WTC11 (cell line): ENCODE measurements at regions not wholly inside any gene's neighbourhood (a gene's known extent, or its start where the extent isn't known, plus 50 kb on each side); places are given as distances from the start of the nearest gene placed in this dataset.
A peak's percentile ranks its signal among the peaks of the same experiment; 100 is the strongest.

Experiments
- ATAC-seq: fragments of 200-7000 bp; cut with Tn5 transposase; 2 replicates; pipeline ENCODE4 v1.10.0; 2021; ENCODE audit warnings: mild to moderate bottlenecking, moderate library complexity
- CTCF ChIA-PET: fragments of 300-600 bp; sonication (Branson Sonifier 250); formaldehyde crosslinking; loops from one replicate; lab custom pipeline; 2021; ENCODE audit warnings: antibody characterized with exemption; lab: Charles Lee
- POLR2A ChIA-PET: fragments of 350-600 bp; sonication (Branson Sonifier 250); formaldehyde crosslinking; loops from one replicate; lab custom pipeline; 2021; ENCODE audit warnings: antibody characterized with exemption; lab: Charles Lee
- DNase-seq: peaks from one replicate; pipeline ENCODE4 v3.0.0; 2021; ENCODE audit warnings: low spot score
- H3K27ac Mint-ChIP-seq: 2 replicates; pipeline ENCODE4 v1.8.0; 2021; ENCODE audit warnings: mixed read lengths
- H3K27me3 Mint-ChIP-seq: 2 replicates; pipeline ENCODE4 v1.8.0; 2021; ENCODE audit warnings: low read depth, mild to moderate bottlenecking, moderate library complexity, mixed read lengths
- H3K36me3 Mint-ChIP-seq: 2 replicates; pipeline ENCODE4 v1.8.0; 2021; ENCODE audit warnings: mixed read lengths
- H3K4me1 Mint-ChIP-seq: 2 replicates; pipeline ENCODE4 v1.8.0; 2022; ENCODE audit warnings: mixed read lengths
- H3K4me3 Mint-ChIP-seq: 2 replicates; pipeline ENCODE4 v1.8.0; 2021; ENCODE audit warnings: mild to moderate bottlenecking, moderate library complexity, mixed read lengths
- H3K9me3 Mint-ChIP-seq: 2 replicates; pipeline ENCODE4 v1.8.0; 2021; ENCODE audit warnings: mixed read lengths
- CREB1 ChIP-seq: sonication (generic); formaldehyde crosslinking; IDR thresholded peaks from 2 replicates; pipeline ENCODE4 v1.8.0; 2023; ENCODE audit warnings: mild to moderate bottlenecking, missing genetic modification reagents
- ERG ChIP-seq: fragments of 250-450 bp; sonication (Bioruptor Pico); IDR thresholded peaks from 2 replicates; pipeline ENCODE4 v1.8.0; 2021; ENCODE audit warnings: mild to moderate bottlenecking
- ETV6 ChIP-seq: sonication (generic); formaldehyde crosslinking; IDR thresholded peaks from 2 replicates; pipeline ENCODE4 v1.8.1; 2022; ENCODE audit warnings: mild to moderate bottlenecking, missing genetic modification reagents
- FOXP4 ChIP-seq: sonication (generic); formaldehyde crosslinking; IDR thresholded peaks from 2 replicates; pipeline ENCODE4 v1.8.0; 2022; ENCODE audit warnings: mild to moderate bottlenecking, missing genetic modification reagents
- GABPB1 ChIP-seq: sonication (generic); formaldehyde crosslinking; IDR thresholded peaks from 2 replicates; pipeline ENCODE4 v1.8.1; 2023; ENCODE audit warnings: mild to moderate bottlenecking, missing genetic modification reagents
- KAT7 ChIP-seq: sonication (generic); formaldehyde crosslinking; IDR thresholded peaks from 2 replicates; pipeline ENCODE4 v1.8.1; 2023; ENCODE audit warnings: missing genetic modification reagents, mild to moderate bottlenecking, borderline replicate concordance
- MLX ChIP-seq: sonication (generic); formaldehyde crosslinking; IDR thresholded peaks from 2 replicates; pipeline ENCODE4 v1.8.1; 2023; ENCODE audit warnings: mild to moderate bottlenecking, missing genetic modification reagents, moderate library complexity
- NFATC4 ChIP-seq: fragments of 250-450 bp; sonication (Bioruptor Pico); IDR thresholded peaks from 2 replicates; pipeline ENCODE4 v1.9.0; 2021; ENCODE audit warnings: mild to moderate bottlenecking
- NFE2L1 ChIP-seq: sonication (generic); formaldehyde crosslinking; IDR thresholded peaks from 2 replicates; pipeline ENCODE4 v1.8.1; 2023; ENCODE audit warnings: missing genetic modification reagents
- NFYB ChIP-seq: sonication (generic); formaldehyde crosslinking; conservative IDR thresholded peaks from 2 replicates; pipeline ENCODE4 v1.8.0; 2022; ENCODE audit warnings: low read depth, missing genetic modification reagents
- NR2C2 ChIP-seq: sonication (generic); formaldehyde crosslinking; IDR thresholded peaks from 2 replicates; pipeline ENCODE4 v1.8.0; 2022; ENCODE audit warnings: mild to moderate bottlenecking, missing genetic modification reagents
- OVOL2 ChIP-seq: fragments of 250-450 bp; sonication (Bioruptor Pico); IDR thresholded peaks from 2 replicates; pipeline ENCODE4 v1.9.0; 2021; ENCODE audit warnings: mild to moderate bottlenecking, borderline replicate concordance
- TEAD1 ChIP-seq: sonication (generic); formaldehyde crosslinking; IDR thresholded peaks from 2 replicates; pipeline ENCODE4 v1.8.0; 2022; ENCODE audit warnings: mild to moderate bottlenecking, missing genetic modification reagents
- USF2 ChIP-seq: sonication (generic); formaldehyde crosslinking; IDR thresholded peaks from 2 replicates; pipeline ENCODE4 v1.8.1; 2023; ENCODE audit warnings: mild to moderate bottlenecking, missing genetic modification reagents, moderate library complexity
- ZBTB43 ChIP-seq: sonication (generic); formaldehyde crosslinking; IDR thresholded peaks from 2 replicates; pipeline ENCODE4 v1.8.1; 2023; ENCODE audit warnings: mild to moderate bottlenecking, missing genetic modification reagents
- ZNF416 ChIP-seq: fragments of 250-450 bp; sonication (Bioruptor Pico); IDR thresholded peaks from 2 replicates; pipeline ENCODE4 v1.9.0; 2021; ENCODE audit warnings: mild to moderate bottlenecking, inconsistent platforms
- ZNF423 ChIP-seq: fragments of 250-450 bp; sonication (Bioruptor Pico); IDR thresholded peaks from 2 replicates; pipeline ENCODE4 v2.1.2; 2022; ENCODE audit warnings: mild to moderate bottlenecking, moderate library complexity
- ZNF532 ChIP-seq: fragments of 250-450 bp; sonication (Bioruptor Pico); IDR thresholded peaks from 2 replicates; pipeline ENCODE4 v1.9.0; 2021; ENCODE audit warnings: mild to moderate bottlenecking, borderline replicate concordance
- ZNF671 ChIP-seq: fragments of 250-450 bp; sonication (Bioruptor Pico); IDR thresholded peaks from 2 replicates; pipeline ENCODE4 v1.8.0; 2021; ENCODE audit warnings: mild to moderate bottlenecking
- ZSCAN18 ChIP-seq: fragments of 250-450 bp; sonication (Bioruptor Pico); IDR thresholded peaks from 2 replicates; pipeline ENCODE4 v2.1.2; 2022; ENCODE audit warnings: mild to moderate bottlenecking, moderate library complexity

- Mint-ChIP-seq H3K9me3 (no peaks in the 10 kb centered on the region), H3K27me3 (peaks cover 18% of the 10 kb centered on the region), H3K4me1 (peaks cover 9% of the 10 kb centered on the region), H3K27ac (no peak overlapping the region), H3K4me3 (no peak overlapping the region), H3K36me3 (no peaks in the 10 kb centered on the region)
- POLR2A ChIA-PET = no interaction called here
- ATAC-seq = no peak
- DNase-seq = no peak
- TF ChIP-seq MLX (CRISPR knock-in tag) (no peak), USF2 (CRISPR knock-in tag) (peak; percentile 50)
- CTCF ChIA-PET = no interaction called here
These were observed 114.8 kb upstream of the ATP6AP2 start for GRCh38 chrX:40465735-40466551.

- no peak overlapping the region for H3K27ac Mint-ChIP-seq
- H3K9me3 Mint-ChIP-seq = no peaks in the 10 kb centered on the region; the same call in 1 of the 2 replicates
- peaks cover 16% of the 10 kb centered on the region for H3K4me1 Mint-ChIP-seq
- no peak overlapping the region for H3K4me3 Mint-ChIP-seq
- TF ChIP-seq ERG (CRISPR knock-in tag) = no peak
- ChIA-PET POLR2A (no interaction called here), CTCF (no interaction called here)
- no peaks in the 10 kb centered on the region for H3K36me3 Mint-ChIP-seq
- ATAC-seq (no peak), DNase-seq (no peak)
- peaks cover 20% of the 10 kb centered on the region for H3K27me3 Mint-ChIP-seq
These were observed 118.0 kb upstream of the ATP6AP2 start for GRCh38 chrX:40462795-40463194.

GRCh38 chrX:40460926-40461325 lies 119.8 kb upstream of the ATP6AP2 start:
- ATAC-seq (no peak), DNase-seq (no peak)
- ChIA-PET POLR2A (no interaction called here), CTCF (no interaction called here)
- peaks cover 19% of the 10 kb centered on the region for H3K27me3 Mint-ChIP-seq
- H3K27ac Mint-ChIP-seq = no peak overlapping the region
- H3K36me3 Mint-ChIP-seq = no peaks in the 10 kb centered on the region
- H3K4me3 Mint-ChIP-seq = no peak overlapping the region
- TF ChIP-seq ZNF416 (CRISPR knock-in tag) = no peak
- no peak for TF ChIP-seq NFYB
- TF ChIP-seq GABPB1 (CRISPR knock-in tag) = no peak
- TF ChIP-seq ETV6 (CRISPR knock-in tag) = no peak
- TF ChIP-seq KAT7 (CRISPR knock-in tag) = no peak
- no peak for TF ChIP-seq CREB1 (CRISPR knock-in tag)
- no peak for TF ChIP-seq TEAD1
- TF ChIP-seq ZNF423 (CRISPR knock-in tag) = no peak
- TF ChIP-seq NFE2L1 (CRISPR knock-in tag) = no peak
- no peak for TF ChIP-seq FOXP4
- no peak for TF ChIP-seq OVOL2 (CRISPR knock-in tag)
- TF ChIP-seq ZNF532 = no peak
- TF ChIP-seq ZBTB43 (CRISPR knock-in tag) = no peak
- no peak for TF ChIP-seq NFATC4
- TF ChIP-seq ZNF671 = no peak
- no peak for TF ChIP-seq ZSCAN18 (CRISPR knock-in tag)
- no peak for TF ChIP-seq NR2C2 (CRISPR knock-in tag)
- H3K9me3 Mint-ChIP-seq = no peaks in the 10 kb centered on the region; the same call in 1 of the 2 replicates
- H3K4me1 Mint-ChIP-seq = peaks cover 20% of the 10 kb centered on the region
